HepG2 (cell line): ENCODE measurements at regions not wholly inside any gene's neighbourhood (a gene's known extent, or its start where the extent isn't known, plus 50 kb on each side); places are given as distances from the start of the nearest gene placed in this dataset.

Experiments used
- ATAC-seq: fragments of 200-7000 bp; cut with Tn5 transposase; 3 replicates; pipeline ENCODE4 v1.9.1; 2020; ENCODE audit warnings: mild to moderate bottlenecking, moderate library complexity
- BruUV-seq: library from RNA; stranded (reverse); fragments of 400-500 nt; replicated peaks from 2 replicates; lab custom pipeline; 2021; lab: Mats Ljungman, UMichigan
- CTCF ChIA-PET: fragments of 300-600 bp; formaldehyde crosslinking; extraction: SDS; loops from one replicate; lab custom pipeline; 2021; ENCODE audit warnings: low total read pairs, inconsistent platforms, low intra/inter-chr PET ratio; lab: Yijun Ruan, JAX
- POLR2A ChIA-PET: fragments of 350-600 bp; sonication (Branson Sonifier 250); formaldehyde crosslinking; loops from one replicate; lab custom pipeline; 2020; ENCODE audit warnings: antibody characterized with exemption, inconsistent platforms; lab: Yijun Ruan, JAX
- DNase-seq: peaks from one replicate; pipeline ENCODE4 v3.0.0-alpha.2; 2015; ENCODE audit warnings: low spot score
- FAIRE-seq: peaks from 3 replicates; lab custom pipeline; 2011; peaks lifted over from hg19 to GRCh38; lab: Jason Lieb, UNC
- H2AFZ ChIP-seq: one replicate; pipeline ENCODE4 v1.6.1; 2011; ENCODE audit warnings: low read length, inconsistent platforms
- H3K27ac ChIP-seq: fragments of 300-600 bp; 3 replicates; pipeline ENCODE4 v1.8.0; 2011; ENCODE audit warnings: mixed run types, mild to moderate bottlenecking, mixed read lengths, low read length, inconsistent platforms; ENCODE audit not compliant: insufficient read depth; ENCODE audit errors: extremely low read length
- H3K27me3 ChIP-seq, 2 experiments: fragments of 200-600 bp in 1 of 2; 2 replicates in 1 of 2; 3 replicates in 1 of 2; pipeline versions ENCODE4 v1.6.0 to v1.8.0; 2011; ENCODE audit warnings: low read length in 2 of 2, mild to moderate bottlenecking in 2 of 2, moderate library complexity in 2 of 2, inconsistent platforms in 1 of 2; ENCODE audit not compliant: insufficient read depth in 2 of 2, control insufficient read depth in 1 of 2
- H3K36me3 ChIP-seq, 2 experiments: fragments of 200-600 bp in 1 of 2; replicated peaks in 1 of 2; 2 replicates in 1 of 2; 3 replicates in 1 of 2; pipeline versions ENCODE4 v1.5.1 to v1.8.0; 2011; ENCODE audit warnings: low read length in 2 of 2, inconsistent platforms in 1 of 2; ENCODE audit not compliant: insufficient read depth in 2 of 2, control insufficient read depth in 1 of 2
- H3K4me1 ChIP-seq: 2 replicates; pipeline ENCODE4 v1.5.1; 2012; ENCODE audit warnings: low read length, inconsistent platforms; ENCODE audit not compliant: insufficient read depth
- H3K4me2 ChIP-seq: 2 replicates; pipeline ENCODE4 v1.6.0; 2011; ENCODE audit warnings: low read depth, low read length, inconsistent platforms
- H3K4me3 ChIP-seq, 3 experiments: fragments of 200-600 bp in 1 of 3; sonication (generic), shearing (Covaris generic) in 1 of 3; replicated peaks in 1 of 3; 2 replicates each; pipeline ENCODE4 v1.5.1; 2011 to 2016; ENCODE audit warnings: low read length in 3 of 3, inconsistent platforms in 2 of 3, low read depth in 2 of 3, mild to moderate bottlenecking in 2 of 3, control low read depth in 1 of 3, mixed read lengths in 1 of 3; ENCODE audit not compliant: insufficient read depth in 1 of 3
- H3K79me2 ChIP-seq: one replicate; pipeline ENCODE4 v1.6.1; 2011; ENCODE audit warnings: low read length, inconsistent platforms; ENCODE audit not compliant: insufficient read depth
- H3K9ac ChIP-seq: 2 replicates; pipeline ENCODE4 v1.6.0; 2011; ENCODE audit warnings: mild to moderate bottlenecking, low read depth, low read length, inconsistent platforms; ENCODE audit not compliant: insufficient read depth
- H3K9me3 ChIP-seq: 2 replicates; pipeline ENCODE4 v1.5.1; 2012; ENCODE audit warnings: mild to moderate bottlenecking, low read length
- H4K20me1 ChIP-seq: 2 replicates; pipeline ENCODE4 v1.6.0; 2011; ENCODE audit warnings: inconsistent platforms, mild to moderate bottlenecking, low read length, moderate library complexity; ENCODE audit not compliant: insufficient read depth
- EEA1 ChIP-seq: sonication (generic); formaldehyde crosslinking; IDR thresholded peaks from 2 replicates; pipeline ENCODE4 v1.5.1; 2020; ENCODE audit warnings: mild to moderate bottlenecking, missing genetic modification reagents, borderline replicate concordance
- EP300 ChIP-seq, 3 experiments: sonication (generic) in 1 of 3; formaldehyde crosslinking in 1 of 3; IDR thresholded peaks; 2 replicates each; pipeline versions ENCODE4 v1.5.1 to v1.6.1; 2011 to 2020; ENCODE audit warnings: low read depth in 2 of 3, low read length in 2 of 3, borderline replicate concordance in 1 of 3, improper control_type of control experiment in 1 of 3, mild to moderate bottlenecking in 1 of 3, missing genetic modification reagents in 1 of 3, moderate library complexity in 1 of 3
- FOXJ3 ChIP-seq: sonication (generic); formaldehyde crosslinking; IDR thresholded peaks from 2 replicates; pipeline ENCODE4 v1.4.0; 2020; ENCODE audit warnings: missing genetic modification reagents, mild to moderate bottlenecking, borderline replicate concordance
- GZF1 ChIP-seq: sonication (generic); formaldehyde crosslinking; IDR thresholded peaks from 2 replicates; pipeline ENCODE4 v1.5.1; 2020; ENCODE audit warnings: mild to moderate bottlenecking, missing genetic modification reagents
- MBD4 ChIP-seq: IDR thresholded peaks from 2 replicates; pipeline ENCODE4 v1.6.1; 2012; ENCODE audit warnings: low read length, inconsistent platforms, borderline replicate concordance
- SMC3 ChIP-seq: IDR thresholded peaks from 2 replicates; pipeline ENCODE4 v1.6.1; 2011; ENCODE audit warnings: low read length, improper control_type of control experiment
- SOX13 ChIP-seq, 3 experiments: fragments of 450-650 bp in 1 of 3; sonication (generic) in 1 of 3; formaldehyde crosslinking in 1 of 3; IDR thresholded peaks in 2 of 3; conservative IDR thresholded peaks in 1 of 3; 2 replicates each; pipeline versions ENCODE4 v1.5.0 to v1.6.1; 2016 to 2020; ENCODE audit warnings: antibody characterized with exemption in 1 of 3, mild to moderate bottlenecking in 1 of 3, missing compliant biosample characterization in 1 of 3, missing genetic modification reagents in 1 of 3, moderate library complexity in 1 of 3
- SP1 ChIP-seq, 2 experiments: fragments of 450-650 bp in 1 of 2; sonication (generic) in 1 of 2; formaldehyde crosslinking in 1 of 2; IDR thresholded peaks; 2 replicates each; pipeline versions ENCODE4 v1.4.0 to v1.6.1; 2016 to 2020; ENCODE audit warnings: missing genetic modification reagents in 1 of 2
- TGIF2 ChIP-seq: IDR thresholded peaks from 2 replicates; pipeline ENCODE4 v1.6.1; 2016; ENCODE audit warnings: control low read depth, missing compliant biosample characterization
- TRAFD1 ChIP-seq: sonication (generic); formaldehyde crosslinking; IDR thresholded peaks from 2 replicates; pipeline ENCODE4 v1.5.1; 2020; ENCODE audit warnings: missing genetic modification reagents, mild to moderate bottlenecking, borderline replicate concordance
- ZBTB38 ChIP-seq: sonication (generic); formaldehyde crosslinking; IDR thresholded peaks from 2 replicates; pipeline ENCODE4 v1.5.1; 2020; ENCODE audit warnings: mild to moderate bottlenecking, missing genetic modification reagents
- ZNF563 ChIP-seq: sonication (generic); formaldehyde crosslinking; IDR thresholded peaks from 2 replicates; pipeline ENCODE4 v1.8.0; 2022; ENCODE audit warnings: mild to moderate bottlenecking, moderate library complexity, missing genetic modification reagents
- ZNF674 ChIP-seq: sonication (generic); formaldehyde crosslinking; IDR thresholded peaks from 2 replicates; pipeline ENCODE4 v1.5.0; 2020; ENCODE audit warnings: low read depth, mild to moderate bottlenecking, missing genetic modification reagents
- ZSCAN25 ChIP-seq: sonication (generic); formaldehyde crosslinking; IDR thresholded peaks from 2 replicates; pipeline ENCODE4 v1.8.0; 2022; ENCODE audit warnings: mild to moderate bottlenecking, missing genetic modification reagents
- WGBS: methylation state at CpG from one replicate; pipeline ENCODE4 v1.1.6; 2017; ENCODE audit warnings: low lambda C conversion rate; 5-methylcytosine and 5-hydroxymethylcytosine counted together
- in situ Hi-C: cut with HindIII; loops from 2 replicates; pipeline ENCODE4 v1.10.0; 2017; ENCODE audit warnings: low pct_unique_long_range_greater_than_20kb; ENCODE audit not compliant: extremely low pct_ligation_motif_present
- intact Hi-C: fragments of 100-400 bp; cut with micrococcal nuclease; formaldehyde crosslinking; loops from one replicate; pipeline ENCODE4 v1.10.0; 2022; ENCODE audit not compliant: unreplicated experiment
- TF ChIP-seq, protein P1 (sequence below), 2 experiments: sonication (generic) in 1 of 2; formaldehyde crosslinking in 1 of 2; IDR thresholded peaks; 2 replicates each; pipeline versions ENCODE4 v1.5.1 to v1.6.1; 2011 to 2020; ENCODE audit warnings: borderline replicate concordance in 1 of 2, low read depth in 1 of 2, low read length in 1 of 2, mild to moderate bottlenecking in 1 of 2, missing genetic modification reagents in 1 of 2, moderate library complexity in 1 of 2
- TF ChIP-seq, protein P2 (sequence below): sonication (generic); formaldehyde crosslinking; IDR thresholded peaks from 2 replicates; pipeline ENCODE4 v1.4.0; 2020; ENCODE audit warnings: missing genetic modification reagents

DNA sequence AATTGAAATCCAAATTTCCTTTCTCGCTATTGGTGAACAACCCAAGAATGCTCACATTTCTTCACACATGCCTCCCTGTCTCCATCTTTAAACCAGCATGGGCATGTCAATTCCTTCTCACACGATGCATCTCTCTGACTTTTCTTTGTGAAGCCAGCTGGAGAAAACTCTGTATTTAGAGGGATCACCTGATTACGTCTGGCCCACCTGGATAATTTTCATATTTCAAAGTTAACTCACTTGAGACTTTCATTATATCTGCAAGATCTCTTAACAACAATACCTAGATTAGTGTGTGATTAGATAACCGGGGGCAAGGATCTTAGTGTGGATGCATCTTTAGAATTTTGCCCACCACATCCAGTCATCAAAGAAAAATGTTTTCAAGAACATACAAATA lies 164.0 kb downstream of the TMEM47 start:
- ChIA-PET CTCF (no interaction called here), POLR2A (no interaction called here)
- Histone ChIP-seq H3K9ac (no peak overlapping the region), H3K4me2 (no peak overlapping the region), H3K9me3 (0 out of 2 replicates have a peak, but pooled peaks cover 4% of the 10 kb centered on the region), H3K27ac (no peak overlapping the region), H3K4me1 (no peaks in the 10 kb centered on the region), H2AFZ (no peak overlapping the region), H4K20me1 (no peaks in the 10 kb centered on the region), H3K36me3 (no peaks in the 10 kb centered on the region)
- FAIRE-seq (no peak), ATAC-seq (no peak)
- WGBS: 26% methylated on average over 4 of the region's 4 CpGs
- in situ Hi-C loops: no loop called here
- no TSS peak for BruUV-seq
- TF ChIP-seq ZBTB38: no peak
- no peak for TF ChIP-seq ZNF563 (CRISPR knock-in tag)
- no peak for TF ChIP-seq ZNF674 (CRISPR knock-in tag)
- TF ChIP-seq TGIF2 (CRISPR knock-in tag): no peak
- TF ChIP-seq TRAFD1 (CRISPR knock-in tag): no peak
- TF ChIP-seq FOXJ3 (CRISPR knock-in tag): no peak
- no peak for TF ChIP-seq SMC3
- TF ChIP-seq, protein P1, sequence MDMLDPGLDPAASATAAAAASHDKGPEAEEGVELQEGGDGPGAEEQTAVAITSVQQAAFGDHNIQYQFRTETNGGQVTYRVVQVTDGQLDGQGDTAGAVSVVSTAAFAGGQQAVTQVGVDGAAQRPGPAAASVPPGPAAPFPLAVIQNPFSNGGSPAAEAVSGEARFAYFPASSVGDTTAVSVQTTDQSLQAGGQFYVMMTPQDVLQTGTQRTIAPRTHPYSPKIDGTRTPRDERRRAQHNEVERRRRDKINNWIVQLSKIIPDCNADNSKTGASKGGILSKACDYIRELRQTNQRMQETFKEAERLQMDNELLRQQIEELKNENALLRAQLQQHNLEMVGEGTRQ (IDR thresholded peaks at IDR 0.05; ENCODE audit: low read depth, low read length): no peak
- TF ChIP-seq, protein P1 (CRISPR knock-in tag; IDR thresholded peaks at IDR 0.05; ENCODE audit: borderline replicate concordance): no peak
- TF ChIP-seq SOX13 (IDR thresholded peaks at IDR 0.05): no peak
- TF ChIP-seq SOX13 (CRISPR knock-in tag; conservative IDR thresholded peaks at IDR 0.05 in 1 of 2, IDR thresholded peaks at IDR 0.05 in 1 of 2): no peak
- no peak for TF ChIP-seq EEA1 (CRISPR knock-in tag)
- no peak for TF ChIP-seq SP1 (IDR thresholded peaks at IDR 0.05)
- TF ChIP-seq SP1 (CRISPR knock-in tag; IDR thresholded peaks at IDR 0.05): no peak
- no peak for TF ChIP-seq EP300 (IDR thresholded peaks at IDR 0.05; ENCODE audit: low read depth in 2 of 2, low read length in 2 of 2)
- no peak for TF ChIP-seq EP300 (CRISPR knock-in tag; IDR thresholded peaks at IDR 0.05; ENCODE audit: borderline replicate concordance)
- TF ChIP-seq ZSCAN25 (CRISPR knock-in tag): no peak
- no peak for TF ChIP-seq MBD4
- TF ChIP-seq GZF1 (CRISPR knock-in tag): no peak
- TF ChIP-seq, protein P2, sequence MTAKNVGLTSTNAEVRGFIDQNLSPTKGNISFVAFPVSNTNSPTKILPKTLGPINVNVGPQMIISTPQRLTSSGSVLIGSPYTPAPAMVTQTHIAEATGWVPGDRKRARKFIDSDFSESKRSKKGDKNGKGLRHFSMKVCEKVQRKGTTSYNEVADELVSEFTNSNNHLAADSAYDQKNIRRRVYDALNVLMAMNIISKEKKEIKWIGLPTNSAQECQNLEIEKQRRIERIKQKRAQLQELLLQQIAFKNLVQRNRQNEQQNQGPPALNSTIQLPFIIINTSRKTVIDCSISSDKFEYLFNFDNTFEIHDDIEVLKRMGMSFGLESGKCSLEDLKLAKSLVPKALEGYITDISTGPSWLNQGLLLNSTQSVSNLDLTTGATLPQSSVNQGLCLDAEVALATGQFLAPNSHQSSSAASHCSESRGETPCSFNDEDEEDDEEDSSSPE: no peak
- TF ChIP-seq, all 625 proteins: peak for 0
- H3K79me2 ChIP-seq: no peaks in the 10 kb centered on the region
- intact Hi-C loops: no loop called here
- no peak for DNase-seq
- H3K4me3 ChIP-seq: no peak overlapping the region
- H3K27me3 ChIP-seq: no peaks in the 10 kb centered on the region
